ENCODE measurements at regions not wholly inside any gene's neighbourhood (a gene's known extent, or its start where the extent isn't known, plus 50 kb on each side); places are given as distances from the start of the nearest gene placed in this dataset.

DNA sequence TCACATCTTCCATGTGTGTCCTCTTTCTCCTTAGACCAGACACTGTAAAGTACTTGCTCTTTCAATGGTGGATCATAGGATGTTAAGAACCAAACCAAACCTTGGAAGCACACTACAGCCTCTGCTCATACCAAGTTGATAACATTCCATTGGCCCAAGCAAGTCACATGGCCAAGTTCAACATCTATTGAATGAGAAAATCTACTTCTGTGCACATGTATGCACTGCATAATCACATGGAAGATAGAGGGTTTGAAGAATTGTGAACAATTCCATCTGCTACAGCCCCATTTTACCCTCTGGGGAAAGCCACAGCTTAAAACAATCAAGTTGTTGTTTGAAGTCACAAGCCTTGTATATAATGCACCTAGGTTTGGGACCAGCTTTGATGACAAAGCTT is 68.2 kb downstream of the MFAP3 start:
- DNase-seq: no peak

GRCh38 chr5:154107756-154108155 is 69.0 kb downstream of the MFAP3 start:
- peak in 3 of 56 donors; percentile 4 to 18 (median 16) for DNase-seq

DNA sequence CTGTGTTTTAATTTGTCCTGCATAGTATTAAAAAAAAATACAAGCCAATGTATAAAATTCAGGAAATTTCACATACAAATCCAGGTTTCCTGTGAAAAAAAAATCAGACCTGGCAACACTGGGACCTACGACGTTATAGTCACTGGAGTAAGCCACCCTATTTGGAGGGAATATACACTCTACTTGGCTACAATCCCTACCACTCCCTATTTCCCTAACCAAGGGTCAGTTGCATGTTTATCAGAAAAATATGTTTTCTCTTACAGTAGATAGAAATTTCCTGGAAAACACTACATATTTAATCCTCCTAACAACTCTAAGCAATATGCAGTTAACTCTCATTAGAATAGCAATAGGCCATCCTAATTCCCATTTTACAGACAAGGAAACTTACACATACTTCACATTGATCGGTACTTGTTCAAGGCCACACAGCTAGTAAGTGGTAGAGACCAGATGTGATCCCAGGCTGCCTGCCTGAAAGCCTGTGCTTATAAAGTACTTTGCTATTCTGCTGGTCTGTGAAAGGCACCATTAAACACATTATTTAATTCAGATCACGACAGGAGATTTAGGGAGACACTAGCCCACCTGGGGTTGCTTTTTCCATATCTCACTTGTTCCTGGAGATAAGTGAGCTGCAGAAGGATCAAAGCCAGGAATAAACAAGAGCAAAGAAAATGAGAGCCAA is 70.8 kb downstream of the MFAP3 start:
- no peak for DNase-seq

DNA sequence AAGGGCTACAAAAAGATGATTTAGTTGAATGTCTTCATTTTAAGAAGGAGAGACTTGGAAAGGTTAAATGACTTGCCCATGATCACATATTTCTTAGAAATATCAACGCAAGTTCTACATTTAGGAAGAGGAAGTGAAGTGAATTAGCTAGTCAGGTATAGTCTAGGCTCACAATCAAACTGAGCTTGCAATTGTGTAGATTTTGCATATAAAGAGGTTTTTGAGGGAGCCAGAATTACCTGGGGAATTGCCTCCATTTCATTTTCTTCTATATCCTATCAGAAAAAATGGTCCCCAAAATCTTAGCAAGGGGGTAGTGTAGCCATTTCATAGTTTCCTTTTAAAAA is 71.3 kb downstream of the MFAP3 start:
- no peak for DNase-seq

- DNase-seq: no peak
Observed at GRCh38 chr5:154110716-154111115, 71.9 kb downstream of the MFAP3 start.

DNA sequence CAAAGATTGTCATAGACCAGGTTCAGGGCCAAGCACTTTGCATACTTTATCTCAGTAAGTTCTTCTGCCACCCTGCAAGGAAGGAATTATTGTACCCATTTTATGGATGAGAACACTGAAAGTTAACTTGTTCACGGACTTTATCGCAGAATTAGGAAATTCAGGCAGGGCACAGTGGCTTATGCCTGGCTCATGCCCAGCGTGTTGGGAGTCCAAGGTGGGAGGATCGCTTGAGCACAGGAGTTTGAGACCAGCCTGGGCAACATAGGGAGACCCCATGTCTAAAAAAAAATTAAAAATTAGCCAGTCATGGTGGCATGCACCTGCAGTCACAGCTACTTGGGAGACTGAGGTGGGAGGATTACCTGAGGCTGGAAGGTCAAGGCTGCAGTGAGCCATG is 72.4 kb downstream of the MFAP3 start:
- no peak for DNase-seq

- DNase-seq: no peak
Observed at GRCh38 chr5:154112255-154112654, 73.5 kb downstream of the MFAP3 start.

DNA sequence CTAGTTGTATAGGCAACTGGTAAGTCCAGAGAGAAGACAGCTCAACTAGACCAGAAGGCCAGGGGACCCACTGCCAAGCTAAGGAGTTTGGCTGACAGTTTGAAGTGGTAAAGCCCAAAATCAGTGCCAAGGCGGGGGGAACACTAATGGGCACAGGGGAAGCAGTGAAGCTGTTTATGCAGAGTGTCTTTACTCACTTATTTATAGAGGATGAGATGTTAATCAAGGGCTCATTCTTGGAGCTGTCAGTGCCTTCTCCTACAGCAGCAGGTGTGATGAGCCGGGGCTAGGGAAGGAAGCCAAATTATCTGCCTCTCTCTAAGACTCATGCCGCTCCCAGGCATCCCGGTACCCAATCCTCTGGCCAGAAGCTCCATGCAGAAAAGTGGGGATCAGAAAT is 75.2 kb upstream of the GALNT10 start:
- DNase-seq: no peak

- no peak for DNase-seq
Observed at GRCh38 chr5:154117050-154117449, 73.5 kb upstream of the GALNT10 start.

DNA sequence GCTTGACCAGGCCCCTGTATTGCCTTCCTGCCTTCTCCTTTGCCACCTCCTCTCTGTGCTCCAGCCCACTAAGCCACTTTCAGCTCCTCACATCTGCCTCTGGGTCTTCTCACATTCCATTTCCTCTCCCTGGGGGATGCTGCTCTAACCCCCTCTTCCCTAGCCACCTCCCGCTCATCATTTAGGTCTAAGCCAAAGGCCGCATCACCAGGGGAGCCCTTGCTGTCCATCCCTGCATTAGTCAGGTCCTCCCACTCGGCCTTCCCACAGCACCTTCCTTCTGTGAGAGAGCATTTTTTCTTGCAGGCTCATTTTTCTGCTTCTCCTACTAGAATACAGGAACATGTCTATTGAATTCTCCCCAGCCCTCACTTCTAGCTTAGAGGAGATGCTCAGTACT is 72.6 kb upstream of the GALNT10 start:
- no peak for DNase-seq

GRCh38 chr5:154118385-154118784 is 72.1 kb upstream of the GALNT10 start:
- no peak for DNase-seq

DNA sequence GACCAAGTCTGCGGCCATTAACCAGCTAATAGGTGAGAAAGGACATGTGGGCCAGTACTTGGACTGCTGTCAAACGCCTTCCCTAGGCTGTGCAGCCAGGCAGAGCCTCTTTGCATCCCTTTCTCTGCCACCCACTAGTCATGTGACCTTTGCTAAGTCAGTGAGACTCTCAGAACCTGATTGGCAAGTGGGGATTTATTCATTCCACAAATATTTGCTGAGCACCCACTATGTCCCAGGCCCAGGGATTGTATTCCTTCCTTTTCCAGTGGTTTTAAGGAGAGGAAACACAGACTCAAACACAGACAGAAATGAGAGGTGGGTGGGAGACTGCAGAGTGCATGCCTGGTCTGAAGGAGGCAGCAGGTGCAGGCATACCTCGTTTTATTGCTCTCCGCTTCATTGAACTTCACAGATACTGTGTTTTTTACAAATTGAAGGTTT is 71.6 kb upstream of the GALNT10 start:
- DNase-seq: no peak

DNA sequence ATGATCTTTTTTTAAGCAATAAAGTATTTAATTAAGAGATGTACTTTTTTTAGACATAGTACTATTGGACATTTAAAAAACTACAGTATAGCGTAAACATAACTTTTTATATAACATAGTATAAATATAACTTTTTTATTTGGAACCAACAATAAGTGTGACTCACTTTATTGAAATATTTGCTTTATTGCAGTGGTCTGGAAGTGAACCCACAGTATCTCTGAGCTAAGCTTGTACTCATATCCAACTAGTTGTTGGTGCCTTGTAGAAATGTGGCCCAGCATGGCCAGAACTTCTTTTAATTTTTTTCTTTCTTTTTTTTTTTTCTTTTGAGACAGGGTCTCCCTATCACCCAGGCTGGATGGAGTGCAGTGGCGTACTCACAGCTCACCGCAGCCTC is 61.5 kb upstream of the GALNT10 start:
- DNase-seq: no peak

- DNase-seq: no peak
Observed at GRCh38 chr5:154129921-154130320, 60.6 kb upstream of the GALNT10 start.

DNA sequence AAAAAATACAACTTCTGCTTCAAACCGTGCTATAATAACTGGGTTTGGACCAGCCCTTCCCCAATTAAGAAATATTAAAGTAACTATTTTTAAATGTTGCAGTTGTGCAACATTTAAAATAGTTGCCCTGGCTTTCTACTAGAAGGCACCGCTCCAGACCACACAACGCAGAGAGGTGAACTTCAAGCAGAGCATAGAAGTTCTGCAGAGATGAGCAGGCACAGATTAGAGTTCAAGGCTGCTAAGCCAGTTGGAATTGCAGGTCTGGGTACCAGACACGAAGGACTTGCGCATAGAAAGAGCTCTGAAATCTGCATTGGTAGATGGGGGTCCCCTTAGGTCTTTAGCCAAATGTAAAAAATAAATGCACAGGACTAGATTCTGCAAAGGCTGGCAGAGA is 58.7 kb upstream of the GALNT10 start:
- no peak for DNase-seq

DNA sequence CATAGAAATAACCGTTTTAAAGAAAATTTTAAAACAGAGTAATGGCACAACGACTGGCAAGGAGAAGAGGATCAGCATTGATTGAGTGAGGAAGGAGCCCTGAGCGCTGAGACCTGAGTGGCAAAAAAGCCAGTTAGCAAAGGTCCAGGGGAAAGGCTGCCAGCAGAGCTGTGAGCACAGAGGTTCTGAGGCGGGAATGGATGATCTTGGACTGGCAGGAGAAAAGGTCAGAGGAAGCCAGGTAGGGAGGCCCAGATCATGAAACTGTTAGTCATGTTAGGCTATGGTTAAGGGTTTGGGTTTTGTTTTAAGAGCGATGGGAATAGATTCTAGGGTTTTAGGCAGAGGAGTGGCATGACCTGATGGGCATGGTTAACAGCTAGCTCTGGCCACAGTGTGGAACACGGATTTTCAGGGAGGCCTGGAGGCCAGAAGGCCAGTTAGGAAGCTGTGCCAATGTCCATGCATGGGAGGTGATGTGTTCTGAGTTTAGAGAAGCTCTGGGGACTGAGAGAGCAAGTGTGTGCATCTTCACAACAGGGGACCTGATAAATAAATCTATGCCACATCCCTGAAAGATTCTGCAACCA is 57.7 kb upstream of the GALNT10 start:
- DNase-seq: no peak

GRCh38 chr5:154133591-154133990 is 56.9 kb upstream of the GALNT10 start:
- DNase-seq: no peak

DNA sequence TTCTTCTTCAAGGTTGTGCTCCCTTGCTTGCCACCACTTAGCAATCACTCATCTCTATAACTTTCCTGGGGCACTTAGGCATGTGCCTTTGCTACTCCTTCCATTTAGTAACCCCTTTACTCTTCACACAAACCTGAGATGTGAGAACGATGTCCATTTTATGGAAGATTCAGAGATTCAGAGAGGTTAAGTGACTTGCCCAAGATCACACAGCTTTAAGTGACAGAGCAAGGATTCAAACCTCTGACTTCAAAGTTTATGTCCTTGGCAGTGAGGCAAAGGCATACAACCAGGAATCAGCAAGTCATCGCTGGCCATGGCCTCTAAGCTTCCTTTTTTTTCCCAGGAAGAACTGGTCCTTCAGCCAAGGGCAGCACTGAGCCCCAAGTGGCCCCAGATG is 56.0 kb upstream of the GALNT10 start:
- DNase-seq: no peak

DNA sequence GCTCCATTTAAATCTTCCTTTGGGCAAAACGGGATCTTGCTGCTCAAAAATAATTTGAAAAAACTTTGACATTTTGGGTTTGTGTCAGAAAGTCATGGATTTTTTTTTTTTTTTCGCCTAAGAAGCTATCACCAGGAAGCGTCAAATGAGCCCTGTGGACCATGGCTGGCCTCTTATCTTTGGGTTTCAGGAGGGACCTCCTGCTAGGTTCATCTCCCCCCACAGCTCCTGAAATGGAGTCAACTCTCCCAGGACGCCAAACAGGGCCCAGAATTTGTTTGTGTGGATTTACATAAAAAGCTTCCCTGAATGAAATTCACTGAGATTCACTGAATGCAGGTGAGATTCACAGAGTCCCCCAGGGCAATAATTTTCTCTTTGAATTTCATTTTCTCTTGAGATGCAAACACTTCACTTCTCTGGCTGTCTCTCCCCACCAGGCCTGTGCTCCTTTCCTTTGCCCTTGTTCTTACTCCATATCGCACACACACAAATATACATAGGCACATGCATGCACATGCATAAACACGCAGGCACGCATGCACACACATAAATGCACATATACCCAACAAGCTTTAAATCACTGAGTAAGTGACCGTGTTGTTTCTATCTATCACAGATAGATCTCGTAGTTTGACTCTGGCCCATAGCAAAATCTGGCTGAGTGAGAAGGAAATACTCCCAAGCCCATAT is 55.3 kb upstream of the GALNT10 start:
- no peak for DNase-seq

DNA sequence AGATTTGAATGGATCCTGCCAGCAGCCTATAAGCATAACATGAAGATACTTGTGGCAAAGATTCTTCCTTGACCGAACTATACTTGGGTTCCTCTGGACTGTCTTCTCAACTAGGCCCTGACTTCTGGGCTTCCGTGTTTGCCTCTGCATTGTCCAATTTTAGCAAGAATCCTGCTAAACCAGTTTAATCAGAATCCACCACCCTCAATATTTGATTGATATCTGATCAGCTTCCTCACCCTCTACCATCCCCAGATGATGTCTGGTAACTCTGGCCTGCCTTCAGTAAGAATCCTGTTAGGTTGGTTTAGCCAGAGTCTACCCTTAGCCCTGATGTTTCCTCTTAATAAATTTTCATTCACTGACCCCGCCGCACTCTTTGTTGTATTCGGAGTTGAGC is 54.4 kb upstream of the GALNT10 start:
- no peak for DNase-seq

- peak in 38 of 56 donors; percentile 7 to 74 (median 32) for DNase-seq
Observed at GRCh38 chr5:154138701-154139100, 51.8 kb upstream of the GALNT10 start.

GRCh38 chr5:154140381-154140780 is 50.2 kb upstream of the GALNT10 start:
- no peak for DNase-seq

All from amygdala (tissue), 56 donors.